Spleen (tissue), 11 donors: ENCODE measurements at regions not wholly inside any gene's neighbourhood (a gene's known extent, or its start where the extent isn't known, plus 50 kb on each side); places are given as distances from the start of the nearest gene placed in this dataset.
"Not testable (repeated sequence)": the region's sequence is repeated elsewhere in the genome, so short reads cannot be mapped to it uniquely, and the experiment has no call there.

ENCODE experiments used
- DNase-seq: peaks from one replicate; pipeline ENCODE4 v3.0.0-alpha.2; 2020
- H3K27ac ChIP-seq, 8 donors: fragments of 200-600 bp; sonication (generic) in 7 of 8; 1 replicate in 4 of 8; 2 replicates in 4 of 8; pipeline versions ENCODE4 v1.5.0 to v1.8.0; 2016 to 2021; ENCODE audit warnings: inconsistent platforms in 4 of 8, mild to moderate bottlenecking in 4 of 8, moderate library complexity in 1 of 8
- H3K27me3 ChIP-seq, 7 donors: fragments of 200-600 bp; sonication (generic) in 6 of 7; replicated peaks in 1 of 7; 1 replicate in 4 of 7; 2 replicates in 3 of 7; pipeline versions ENCODE4 v1.5.0 to v1.8.0; 2016 to 2021; ENCODE audit warnings: inconsistent platforms in 3 of 7, mild to moderate bottlenecking in 1 of 7
- H3K36me3 ChIP-seq, 6 donors: fragments of 200-600 bp; sonication (generic) in 5 of 6; 1 replicate in 4 of 6; 2 replicates in 2 of 6; pipeline versions ENCODE4 v1.5.0 to v1.8.0; 2016 to 2021; ENCODE audit warnings: inconsistent platforms in 2 of 6
- H3K4me1 ChIP-seq, 6 donors: fragments of 200-600 bp; sonication (generic) in 5 of 6; 1 replicate in 3 of 6; 2 replicates in 3 of 6; pipeline versions ENCODE4 v1.5.0 to v1.8.0; 2016 to 2021; ENCODE audit warnings: inconsistent platforms in 3 of 6
- H3K4me3 ChIP-seq, 8 donors: fragments of 200-600 bp; sonication (generic) in 7 of 8; 1 replicate in 4 of 8; 2 replicates in 4 of 8; pipeline versions ENCODE4 v1.5.0 to v1.8.0; 2016 to 2021; ENCODE audit warnings: inconsistent platforms in 4 of 8, mild to moderate bottlenecking in 4 of 8, moderate library complexity in 2 of 8
- H3K9me3 ChIP-seq, 8 donors: fragments of 200-600 bp; sonication (generic) in 7 of 8; 1 replicate in 4 of 8; 2 replicates in 4 of 8; pipeline versions ENCODE4 v1.5.0 to v1.8.0; 2016 to 2021; ENCODE audit warnings: inconsistent platforms in 4 of 8
- CTCF ChIP-seq, 11 experiments: fragments of 200-600 bp in 7 of 11; fragments of 450-650 bp in 4 of 11; sonication (generic) in 4 of 11; IDR thresholded peaks in 8 of 11; conservative IDR thresholded peaks in 3 of 11; 1 replicate in 7 of 11; 2 replicates in 4 of 11; pipeline versions ENCODE4 v1.4.0 to v1.8.0; 2016 to 2021; ENCODE audit warnings: antibody characterized with exemption in 11 of 11, inconsistent platforms in 4 of 11, mild to moderate bottlenecking in 1 of 11
- POLR2A ChIP-seq, 3 donors: fragments of 450-650 bp; IDR thresholded peaks; one replicate each; pipeline ENCODE4 v1.5.1; 2017; ENCODE audit warnings: antibody characterized with exemption in 3 of 3, mild to moderate bottlenecking in 1 of 3
- POLR2AphosphoS5 ChIP-seq, 3 donors: sonication (generic); formaldehyde crosslinking; IDR thresholded peaks; one replicate each; pipeline ENCODE4 v1.5.1; 2017; ENCODE audit warnings: antibody characterized with exemption in 3 of 3
- WGBS, 5 donors: extraction: QIAGEN DNeasy Blood & Tissue Kit in 3 of 5; methylation state at CpG; one replicate each; pipeline versions ENCODE4 v1.1.5 to v1.1.7; 2013 to 2018; 5-methylcytosine and 5-hydroxymethylcytosine counted together
- intact Hi-C: fragments of 100-400 bp; cut with DNase I; formaldehyde crosslinking; loops from one replicate; pipeline ENCODE4 v1.15.0; 2023; ENCODE audit warnings: low total_unique reads
- donor health status: healthy with polysubstance abuse.
- donor health status: DM: no; HTN: no; CAD: no; lungs with moderate emphysema.
- donor health status: DM: no; HTN: no; CAD: no.
- donor health status: Bipolar disorder and iron deficiency.
- donor health status: healthy.
- donor health status: DM: no; HTN: no; CAD: no.
- donor health status: DM: yes; HTN: yes; CAD: no.

- Histone ChIP-seq H3K4me3 (no peak overlapping the region), H3K27me3 (no peaks in the 10 kb centered on the region), H3K36me3 (no peaks in the 10 kb centered on the region), H3K4me1 (no peaks in the 10 kb centered on the region), H3K27ac (no peak overlapping the region), H3K9me3 (no peaks in the 10 kb centered on the region)
- 45 to 88% (median 57%) methylated on average over 3 of the region's 3 CpGs for WGBS, 5 donors
- intact Hi-C loops = no loop called here
- no peak for DNase-seq
- TF ChIP-seq CTCF (IDR thresholded peaks at IDR 0.05 in 8 of 11, conservative IDR thresholded peaks at IDR 0.05 in 3 of 11) (no peak), POLR2AphosphoS5 (IDR thresholded peaks at IDR 0.05) (no peak), POLR2A (IDR thresholded peaks at IDR 0.05) (no peak)
These were observed 210.8 kb upstream of the THUMPD2 start for GRCh38 chr2:39989888-39990287.

GRCh38 chr2:39981883-39982311 is 202.8 kb upstream of the THUMPD2 start:
- DNase-seq = no peak
- Histone ChIP-seq H3K9me3 (peaks cover 0 to 3% (median 0%) of the 10 kb centered on the region in 8 donors), H3K27me3 (no peaks in the 10 kb centered on the region), H3K36me3 (no peaks in the 10 kb centered on the region), H3K4me1 (no peaks in the 10 kb centered on the region), H3K27ac (no peak overlapping the region), H3K4me3 (no peak overlapping the region)
- WGBS, 5 donors = 64 to 73% (median 70%) methylated on average over 3 of the region's 3 CpGs
- intact Hi-C loops = no loop called here
- TF ChIP-seq CTCF (IDR thresholded peaks at IDR 0.05 in 8 of 11, conservative IDR thresholded peaks at IDR 0.05 in 3 of 11) (no peak), POLR2AphosphoS5 (IDR thresholded peaks at IDR 0.05) (no peak), POLR2A (IDR thresholded peaks at IDR 0.05) (no peak)

GRCh38 chr2:39975476-39976020 is 196.5 kb upstream of the THUMPD2 start:
- 57 to 75% (median 66%) methylated on average over 3 of the region's 3 CpGs for WGBS, 5 donors
- H3K4me3 ChIP-seq = no peak overlapping the region
- H3K36me3 ChIP-seq = no peaks in the 10 kb centered on the region
- no peaks in the 10 kb centered on the region for H3K4me1 ChIP-seq
- peak overlapping the region in 2 of 8 donors; percentile 0 to 20 for H3K27ac ChIP-seq
- no peaks in the 10 kb centered on the region for H3K9me3 ChIP-seq
- intact Hi-C loops = no loop called here
- no peaks in the 10 kb centered on the region for H3K27me3 ChIP-seq
- DNase-seq = no peak
- no peak for TF ChIP-seq POLR2AphosphoS5 (IDR thresholded peaks at IDR 0.05)
- TF ChIP-seq POLR2A (IDR thresholded peaks at IDR 0.05) = no peak
- no peak for TF ChIP-seq CTCF (IDR thresholded peaks at IDR 0.05 in 8 of 11, conservative IDR thresholded peaks at IDR 0.05 in 3 of 11)

GRCh38 chr2:39968037-39968436 is 189.0 kb upstream of the THUMPD2 start:
- H3K27ac ChIP-seq = no peak overlapping the region
- intact Hi-C loops = no loop called here
- peaks cover 0 to 18% (median 9%) of the 10 kb centered on the region in 8 donors for H3K9me3 ChIP-seq
- no peaks in the 10 kb centered on the region for H3K36me3 ChIP-seq
- H3K4me1 ChIP-seq = no peaks in the 10 kb centered on the region
- no peak overlapping the region for H3K4me3 ChIP-seq
- no peaks in the 10 kb centered on the region for H3K27me3 ChIP-seq
- 66 to 98% (median 68%) methylated on average over 1 of the region's 1 CpG for WGBS, 5 donors
- no peak for DNase-seq
- TF ChIP-seq CTCF (IDR thresholded peaks at IDR 0.05 in 8 of 11, conservative IDR thresholded peaks at IDR 0.05 in 3 of 11) (no peak), POLR2AphosphoS5 (IDR thresholded peaks at IDR 0.05) (no peak), POLR2A (IDR thresholded peaks at IDR 0.05) (no peak)

GRCh38 chr2:39960681-39961080 is 181.6 kb upstream of the THUMPD2 start:
- H3K36me3 ChIP-seq, intact Hi-C loops, H3K4me1 ChIP-seq, H3K27ac ChIP-seq, DNase-seq, H3K4me3 ChIP-seq, H3K9me3 ChIP-seq, H3K27me3 ChIP-seq: not testable (repeated sequence)
- 72 to 79% (median 77%) methylated on average over 7 of the region's 7 CpGs for WGBS, 5 donors
